ENCODE measurements at regions not wholly inside any gene's neighbourhood (a gene's known extent, or its start where the extent isn't known, plus 50 kb on each side); places are given as distances from the start of the nearest gene placed in this dataset.

DNA sequence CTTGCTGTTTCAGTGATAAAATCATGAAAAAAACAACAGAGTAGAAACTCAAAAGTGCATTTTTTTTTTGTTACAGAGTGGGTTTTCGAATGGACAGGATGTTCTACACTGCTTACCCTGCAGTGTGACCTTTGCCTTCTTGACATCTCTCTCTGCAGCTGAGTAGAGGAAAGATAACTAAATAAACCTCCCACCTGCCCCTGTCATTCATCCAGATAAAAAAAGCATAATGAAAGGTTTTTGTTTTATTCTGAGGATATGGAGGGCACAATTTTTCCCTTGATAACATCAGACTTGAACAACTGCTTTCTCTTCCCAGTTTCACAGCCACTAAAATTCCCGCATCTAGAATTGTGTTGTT, 193.6 kb upstream of the FOXQ1 start:
- no peaks in the 10 kb centered on the region for H3K9me3 Mint-ChIP-seq (ENCODE audit: low read depth)
- DNase-seq (ENCODE audit: low spot score), result no peak
- H3K27ac Mint-ChIP-seq (ENCODE audit: unreplicated experiment), result no peak overlapping the region
- H3K4me3 Mint-ChIP-seq (ENCODE audit: unreplicated experiment), result no peak overlapping the region
- H3K36me3 Mint-ChIP-seq (ENCODE audit: low read depth), result no peaks in the 10 kb centered on the region
- peaks cover 2% of the 10 kb centered on the region for H3K27me3 Mint-ChIP-seq (ENCODE audit: low read depth)
- H3K4me1 Mint-ChIP-seq (ENCODE audit: low read depth), result no peaks in the 10 kb centered on the region
- TF ChIP-seq, protein P1, sequence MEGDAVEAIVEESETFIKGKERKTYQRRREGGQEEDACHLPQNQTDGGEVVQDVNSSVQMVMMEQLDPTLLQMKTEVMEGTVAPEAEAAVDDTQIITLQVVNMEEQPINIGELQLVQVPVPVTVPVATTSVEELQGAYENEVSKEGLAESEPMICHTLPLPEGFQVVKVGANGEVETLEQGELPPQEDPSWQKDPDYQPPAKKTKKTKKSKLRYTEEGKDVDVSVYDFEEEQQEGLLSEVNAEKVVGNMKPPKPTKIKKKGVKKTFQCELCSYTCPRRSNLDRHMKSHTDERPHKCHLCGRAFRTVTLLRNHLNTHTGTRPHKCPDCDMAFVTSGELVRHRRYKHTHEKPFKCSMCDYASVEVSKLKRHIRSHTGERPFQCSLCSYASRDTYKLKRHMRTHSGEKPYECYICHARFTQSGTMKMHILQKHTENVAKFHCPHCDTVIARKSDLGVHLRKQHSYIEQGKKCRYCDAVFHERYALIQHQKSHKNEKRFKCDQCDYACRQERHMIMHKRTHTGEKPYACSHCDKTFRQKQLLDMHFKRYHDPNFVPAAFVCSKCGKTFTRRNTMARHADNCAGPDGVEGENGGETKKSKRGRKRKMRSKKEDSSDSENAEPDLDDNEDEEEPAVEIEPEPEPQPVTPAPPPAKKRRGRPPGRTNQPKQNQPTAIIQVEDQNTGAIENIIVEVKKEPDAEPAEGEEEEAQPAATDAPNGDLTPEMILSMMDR (IDR thresholded peaks at IDR 0.05), result no peak

DNA sequence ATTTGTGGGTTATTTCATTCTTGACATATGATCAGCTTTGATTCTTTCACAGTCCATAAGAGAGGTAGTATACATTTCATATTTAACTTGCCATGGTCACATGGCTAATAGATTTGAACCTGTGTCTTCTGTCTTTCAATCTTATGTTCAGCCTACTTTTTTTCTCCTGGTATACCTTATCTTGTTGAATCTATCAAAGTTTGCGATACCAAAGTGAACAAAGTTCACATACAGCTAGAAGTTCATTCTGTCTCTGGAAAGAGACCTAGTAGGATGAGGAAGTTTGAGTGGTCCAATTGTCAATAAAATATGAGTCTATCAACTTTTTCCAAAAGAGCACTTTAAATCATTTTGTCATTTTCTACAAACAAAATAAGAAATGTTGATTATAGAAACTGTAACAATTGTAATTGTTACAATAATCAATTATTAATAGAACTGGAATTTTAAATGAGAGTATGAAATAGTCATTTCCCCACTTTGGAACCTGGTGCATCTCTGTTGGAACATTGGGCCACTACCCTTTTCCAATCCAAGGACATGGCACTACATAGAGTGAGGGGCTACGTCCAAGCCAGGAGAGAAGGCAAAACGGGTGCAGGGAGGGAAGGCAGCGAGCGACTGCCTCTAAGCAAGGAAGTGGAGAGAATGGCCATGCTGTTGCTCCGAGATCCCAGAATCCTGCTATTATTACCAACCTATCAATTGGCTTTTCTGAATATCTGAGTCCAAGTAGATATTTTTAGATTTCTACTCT, 194.2 kb upstream of the FOXQ1 start:
- H3K27me3 Mint-ChIP-seq (ENCODE audit: low read depth), result peaks cover 2% of the 10 kb centered on the region
- H3K27ac Mint-ChIP-seq (ENCODE audit: unreplicated experiment), result no peak overlapping the region
- no peaks in the 10 kb centered on the region for H3K9me3 Mint-ChIP-seq (ENCODE audit: low read depth)
- no peak for DNase-seq (ENCODE audit: low spot score)
- TF ChIP-seq, protein P1 (IDR thresholded peaks at IDR 0.05), result no peak
- H3K36me3 Mint-ChIP-seq (ENCODE audit: low read depth), result no peaks in the 10 kb centered on the region
- no peak overlapping the region for H3K4me3 Mint-ChIP-seq (ENCODE audit: unreplicated experiment)
- no peaks in the 10 kb centered on the region for H3K4me1 Mint-ChIP-seq (ENCODE audit: low read depth)

DNA sequence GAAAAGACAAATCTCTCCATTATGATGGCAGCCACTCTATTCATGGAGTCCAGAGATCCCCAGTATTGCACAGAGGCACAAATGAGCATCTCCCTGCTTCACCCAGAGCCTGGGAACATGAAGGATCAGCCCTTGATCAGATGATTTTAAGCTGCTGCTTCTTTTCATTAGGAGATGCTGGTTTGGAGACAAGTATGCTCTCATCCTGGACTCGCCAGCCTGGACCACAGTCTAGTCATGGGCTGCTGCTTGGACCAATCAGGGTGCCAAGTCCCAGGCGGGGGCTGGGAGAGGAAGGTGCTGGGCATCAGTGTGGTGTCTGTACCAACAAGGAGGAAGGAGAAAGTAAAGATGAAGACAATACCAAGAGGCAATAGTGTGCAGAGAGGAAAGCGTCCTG, 195.7 kb upstream of the FOXQ1 start:
- Mint-ChIP-seq H3K27me3 (ENCODE audit: low read depth) (peaks cover 2% of the 10 kb centered on the region), H3K27ac (ENCODE audit: unreplicated experiment) (no peak overlapping the region), H3K4me3 (ENCODE audit: unreplicated experiment) (no peak overlapping the region), H3K36me3 (ENCODE audit: low read depth) (no peaks in the 10 kb centered on the region), H3K9me3 (ENCODE audit: low read depth) (no peaks in the 10 kb centered on the region), H3K4me1 (ENCODE audit: low read depth) (no peaks in the 10 kb centered on the region)
- no peak for DNase-seq (ENCODE audit: low spot score)
- TF ChIP-seq, protein P1 (IDR thresholded peaks at IDR 0.05), result no peak

DNA sequence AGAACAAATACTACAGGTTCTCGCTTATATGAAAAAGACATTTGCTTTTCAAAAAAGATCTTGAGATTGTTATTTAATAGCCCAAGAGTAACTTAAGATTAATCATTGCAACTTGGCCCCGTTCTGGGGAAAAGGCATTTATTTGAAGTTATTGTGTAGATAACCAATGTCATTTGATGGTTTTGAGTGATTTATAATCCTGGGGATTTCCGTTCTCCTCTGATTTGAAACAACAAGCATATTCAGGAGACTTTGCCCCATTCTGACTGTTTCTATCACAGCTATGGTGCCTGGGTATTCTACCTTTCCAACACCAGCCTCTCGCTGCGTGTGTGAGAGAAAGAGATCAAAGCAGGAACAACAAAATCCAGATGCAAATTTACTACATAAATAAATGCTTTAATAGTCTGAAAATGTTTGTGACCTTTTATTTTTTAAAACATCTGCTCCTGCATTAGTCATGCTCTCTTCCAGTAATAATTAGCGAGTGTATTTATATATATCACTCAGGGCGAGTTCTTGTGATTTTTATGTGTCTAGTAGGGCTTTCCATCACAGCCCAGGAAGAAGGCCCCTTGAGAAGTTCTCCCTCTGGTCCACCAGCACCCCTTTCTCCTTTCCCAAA, 197.9 kb upstream of the FOXQ1 start:
- Mint-ChIP-seq H3K9me3 (ENCODE audit: low read depth) (no peaks in the 10 kb centered on the region), H3K4me3 (ENCODE audit: unreplicated experiment) (no peak overlapping the region), H3K36me3 (ENCODE audit: low read depth) (no peaks in the 10 kb centered on the region), H3K27ac (ENCODE audit: unreplicated experiment) (peak overlapping the region; percentile 28), H3K4me1 (ENCODE audit: low read depth) (peaks cover 5% of the 10 kb centered on the region), H3K27me3 (ENCODE audit: low read depth) (peaks cover 2% of the 10 kb centered on the region)
- TF ChIP-seq, protein P1 (IDR thresholded peaks at IDR 0.05), result no peak
- no peak for DNase-seq (ENCODE audit: low spot score)

DNA sequence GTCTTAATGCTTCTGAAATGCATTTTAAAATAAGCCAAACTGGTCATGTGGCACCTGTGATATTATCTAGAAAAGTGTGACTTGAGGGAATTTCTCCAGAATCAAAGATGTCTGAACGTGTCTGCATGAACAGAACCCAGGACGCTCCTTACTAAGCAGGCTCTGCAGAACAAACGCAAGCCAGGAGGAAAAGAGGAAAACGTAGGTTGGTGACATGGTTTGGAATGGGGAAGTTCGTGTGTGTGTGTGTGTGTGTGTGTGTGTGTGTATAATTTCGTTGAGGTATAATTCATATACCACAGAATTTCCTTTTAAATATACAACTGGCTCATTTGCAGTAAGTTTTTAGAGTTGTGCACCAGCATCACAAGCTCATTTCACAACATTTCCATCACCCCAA, 200.5 kb upstream of the FOXQ1 start:
- TF ChIP-seq, protein P1 (IDR thresholded peaks at IDR 0.05), result no peak
- peaks cover 4% of the 10 kb centered on the region for H3K9me3 Mint-ChIP-seq (ENCODE audit: low read depth)
- peaks cover 2% of the 10 kb centered on the region for H3K27me3 Mint-ChIP-seq (ENCODE audit: low read depth)
- DNase-seq (ENCODE audit: low spot score), result no peak
- no peak overlapping the region for H3K27ac Mint-ChIP-seq (ENCODE audit: unreplicated experiment)
- H3K4me1 Mint-ChIP-seq (ENCODE audit: low read depth), result peaks cover 5% of the 10 kb centered on the region
- no peak overlapping the region for H3K4me3 Mint-ChIP-seq (ENCODE audit: unreplicated experiment)
- H3K36me3 Mint-ChIP-seq (ENCODE audit: low read depth), result no peaks in the 10 kb centered on the region

All from chondrocyte (in vitro differentiated cells).